ENCODE measurements at regions not wholly inside any gene's neighbourhood (a gene's known extent, or its start where the extent isn't known, plus 50 kb on each side); places are given as distances from the start of the nearest gene placed in this dataset.
"Not testable (repeated sequence)": the region's sequence is repeated elsewhere in the genome, so short reads cannot be mapped to it uniquely, and the experiment has no call there.

GRCh38 chr3:15934389-15935195, 136.8 kb upstream of the ANKRD28 start:
- in situ Hi-C loops (cut with HindIII; ENCODE audit: low pct_unique_long_range_greater_than_20kb, low sequenced_read_pairs), result no loop called here
- no peak for DNase-seq (ENCODE audit: low read depth, low spot score)

- DNase-seq (ENCODE audit: low read depth, low spot score), result no peak
- in situ Hi-C loops (cut with HindIII; ENCODE audit: low pct_unique_long_range_greater_than_20kb, low sequenced_read_pairs), result no loop called here
These were observed 138.5 kb upstream of the ANKRD28 start for GRCh38 chr3:15936312-15936711.

- in situ Hi-C loops (cut with HindIII; ENCODE audit: low pct_unique_long_range_greater_than_20kb, low sequenced_read_pairs), result no loop called here
- DNase-seq (ENCODE audit: low read depth, low spot score), result no peak
These were observed 142.9 kb upstream of the ANKRD28 start for GRCh38 chr3:15940641-15941040.

GRCh38 chr3:15941457-15941856, 143.7 kb upstream of the ANKRD28 start:
- in situ Hi-C loops (cut with HindIII; ENCODE audit: low pct_unique_long_range_greater_than_20kb, low sequenced_read_pairs); DNase-seq (ENCODE audit: low read depth, low spot score): not testable (repeated sequence)

- in situ Hi-C loops (cut with HindIII; ENCODE audit: low pct_unique_long_range_greater_than_20kb, low sequenced_read_pairs), result no loop called here
- DNase-seq (ENCODE audit: low read depth, low spot score), result no peak
These were observed 144.2 kb upstream of the ANKRD28 start for GRCh38 chr3:15941958-15942357.

- DNase-seq (ENCODE audit: low read depth, low spot score), result no peak
- in situ Hi-C loops (cut with HindIII; ENCODE audit: low pct_unique_long_range_greater_than_20kb, low sequenced_read_pairs), result no loop called here
These were observed 144.7 kb upstream of the ANKRD28 start for GRCh38 chr3:15942462-15942861.

- in situ Hi-C loops (cut with HindIII; ENCODE audit: low pct_unique_long_range_greater_than_20kb, low sequenced_read_pairs), result no loop called here
- DNase-seq (ENCODE audit: low read depth, low spot score), result no peak
These were observed 145.2 kb upstream of the ANKRD28 start for GRCh38 chr3:15942936-15943335.

GRCh38 chr3:15948388-15948787, 150.6 kb upstream of the ANKRD28 start:
- in situ Hi-C loops (cut with HindIII; ENCODE audit: low pct_unique_long_range_greater_than_20kb, low sequenced_read_pairs), result no loop called here
- no peak for DNase-seq (ENCODE audit: low read depth, low spot score)

- DNase-seq (ENCODE audit: low read depth, low spot score), result no peak
- in situ Hi-C loops (cut with HindIII; ENCODE audit: low pct_unique_long_range_greater_than_20kb, low sequenced_read_pairs), result no loop called here
These were observed 154.9 kb upstream of the ANKRD28 start for GRCh38 chr3:15952543-15953175.

GRCh38 chr3:15953841-15954240, 156.1 kb upstream of the ANKRD28 start:
- peak; percentile 37 for DNase-seq (ENCODE audit: low read depth, low spot score)
- in situ Hi-C loops (cut with HindIII; ENCODE audit: low pct_unique_long_range_greater_than_20kb, low sequenced_read_pairs), result no loop called here

GRCh38 chr3:15955968-15956367, 158.2 kb upstream of the ANKRD28 start:
- no peak for DNase-seq (ENCODE audit: low read depth, low spot score)
- in situ Hi-C loops (cut with HindIII; ENCODE audit: low pct_unique_long_range_greater_than_20kb, low sequenced_read_pairs), result no loop called here

- in situ Hi-C loops (cut with HindIII; ENCODE audit: low pct_unique_long_range_greater_than_20kb, low sequenced_read_pairs), result no loop called here
- no peak for DNase-seq (ENCODE audit: low read depth, low spot score)
These were observed 161.1 kb upstream of the ANKRD28 start for GRCh38 chr3:15958692-15959433.

- in situ Hi-C loops (cut with HindIII; ENCODE audit: low pct_unique_long_range_greater_than_20kb, low sequenced_read_pairs), result no loop called here
- no peak for DNase-seq (ENCODE audit: low read depth, low spot score)
These were observed 161.6 kb upstream of the ANKRD28 start for GRCh38 chr3:15959434-15959811.

GRCh38 chr3:15964605-15965442, 167.0 kb upstream of the ANKRD28 start:
- peak; percentile 71 for DNase-seq (ENCODE audit: low read depth, low spot score)
- in situ Hi-C loops (cut with HindIII; ENCODE audit: low pct_unique_long_range_greater_than_20kb, low sequenced_read_pairs), result no loop called here

GRCh38 chr3:15967577-15967976, 169.8 kb upstream of the ANKRD28 start:
- DNase-seq (ENCODE audit: low read depth, low spot score), result no peak
- in situ Hi-C loops (cut with HindIII; ENCODE audit: low pct_unique_long_range_greater_than_20kb, low sequenced_read_pairs), result no loop called here

GRCh38 chr3:15969874-15970640, 172.3 kb upstream of the ANKRD28 start:
- DNase-seq (ENCODE audit: low read depth, low spot score), result no peak

GRCh38 chr3:15973414-15973813, 175.6 kb upstream of the ANKRD28 start:
- DNase-seq (ENCODE audit: low read depth, low spot score), result no peak
- in situ Hi-C loops (cut with HindIII; ENCODE audit: low pct_unique_long_range_greater_than_20kb, low sequenced_read_pairs), result no loop called here

More at GRCh38 chr3:15969874-15970640, 172.3 kb upstream of the ANKRD28 start:
- in situ Hi-C loops (cut with HindIII; ENCODE audit: low pct_unique_long_range_greater_than_20kb, low sequenced_read_pairs), result no loop called here

All from SK-MEL-5 (cell line).